ENCODE measurements at regions not wholly inside any gene's neighbourhood (a gene's known extent, or its start where the extent isn't known, plus 50 kb on each side); places are given as distances from the start of the nearest gene placed in this dataset.

- 88% methylated on average over 1 of the region's 5 CpGs for WGBS (ENCODE audit: insufficient coverage)
- peaks cover 62% of the 10 kb centered on the region for H3K4me1 Mint-ChIP-seq
- Histone ChIP-seq H3K27ac (ENCODE audit: low read depth in 1 of 2, low read length in 2 of 2) (no peak overlapping the region), H3K9ac (ENCODE audit: insufficient read depth, low read length, poor library complexity, severe bottlenecking) (no peak overlapping the region), H3K36me3 (replicated peaks in 1 of 2; ENCODE audit: control insufficient read depth in 1 of 2, insufficient read depth in 2 of 2, low read length in 2 of 2) (no peaks in the 10 kb centered on the region), H3K4me1 (ENCODE audit: control insufficient read depth in 1 of 2, insufficient read depth in 2 of 2, low read length in 2 of 2) (peaks cover 63 to 65% of the 10 kb centered on the region in 2 donors), H3K9me3 (replicated peaks in 1 of 2; ENCODE audit: control insufficient read depth in 1 of 2, insufficient read depth in 1 of 2, low read length in 2 of 2) (no peaks in the 10 kb centered on the region), H3K27me3 (ENCODE audit: control insufficient read depth in 2 of 2, insufficient read depth in 2 of 2, low read length in 2 of 2) (no peaks in the 10 kb centered on the region), H3K79me2 (ENCODE audit: insufficient read depth, low read length) (peaks cover 9% of the 10 kb centered on the region), H4K20me1 (ENCODE audit: insufficient read depth, low read length) (no peaks in the 10 kb centered on the region), H3K4me3 (replicated peaks in 1 of 3; ENCODE audit: low read depth in 2 of 3, low read length in 3 of 3) (no peak overlapping the region), H2AFZ (ENCODE audit: insufficient read depth, low read depth, low read length, poor library complexity, severe bottlenecking) (no peak overlapping the region), H3K4me2 (replicated peaks; ENCODE audit: extremely low read depth, low read length, poor library complexity, severe bottlenecking) (no peak overlapping the region)
- no peak for DNase-seq
- no peak for TF ChIP-seq CTCF (IDR thresholded peaks at IDR 0.05)
- peak overlapping the region in 1 of 7 donors; percentile 88 for H3K27ac Mint-ChIP-seq
- intact Hi-C loops (cut with micrococcal nuclease), result loop anchor here (5.0 to 10.0 kb wide), 3 partner anchors 38 to 60 kb away; partner anchors contain the start of gene RTN4 (in 1 of the 2)
- no peak overlapping the region for H3K4me3 Mint-ChIP-seq
- H3K27me3 Mint-ChIP-seq (ENCODE audit: low read depth in 3 of 3), result peaks cover 0 to 2% (median 1%) of the 10 kb centered on the region in 3 donors
- H3K36me3 Mint-ChIP-seq, result no peaks in the 10 kb centered on the region
- no peaks in the 10 kb centered on the region for H3K9me3 Mint-ChIP-seq
Measured at GRCh38 chr2:55114597-55114996, 64.3 kb upstream of the RTN4 start.

DNA sequence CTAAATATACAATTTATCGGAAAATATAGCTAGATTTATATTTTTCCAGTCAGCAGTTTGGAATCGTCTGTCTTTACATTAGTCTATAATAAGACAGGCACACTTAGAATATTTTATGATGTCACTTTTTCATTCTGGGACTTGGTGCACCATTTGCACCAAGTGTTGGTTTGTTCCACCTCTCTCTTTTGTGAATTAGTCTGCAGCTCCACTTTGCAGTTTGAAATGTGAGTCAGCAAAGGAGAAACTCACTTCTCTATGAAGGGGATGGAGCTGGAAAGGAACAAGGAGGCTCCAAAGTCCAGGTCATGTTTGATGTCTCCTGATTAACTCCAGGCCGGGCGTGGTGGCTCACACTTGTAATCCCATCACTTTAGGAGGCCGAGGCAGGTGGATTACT lies 63.8 kb upstream of the RTN4 start:
- H3K9me3 Mint-ChIP-seq, result no peaks in the 10 kb centered on the region
- H4K20me1 ChIP-seq (ENCODE audit: insufficient read depth, low read length), result no peaks in the 10 kb centered on the region
- peak overlapping the region in 1 of 2 donors; percentile 96 for H3K27ac ChIP-seq (ENCODE audit: low read depth in 1 of 2, low read length in 2 of 2)
- peak overlapping the region in 1 of 2 donors; percentile 24 for H3K4me3 Mint-ChIP-seq
- H3K36me3 ChIP-seq (replicated peaks in 1 of 2; ENCODE audit: control insufficient read depth in 1 of 2, insufficient read depth in 2 of 2, low read length in 2 of 2), result no peaks in the 10 kb centered on the region
- intact Hi-C loops (cut with micrococcal nuclease), result loop anchor here (5.0 to 10.0 kb wide), 3 partner anchors 38 to 59 kb away; partner anchors contain the start of gene RTN4 (in 1 of the 2)
- H2AFZ ChIP-seq (ENCODE audit: insufficient read depth, low read depth, low read length, poor library complexity, severe bottlenecking), result no peak overlapping the region
- H3K27me3 ChIP-seq (ENCODE audit: control insufficient read depth in 2 of 2, insufficient read depth in 2 of 2, low read length in 2 of 2), result no peaks in the 10 kb centered on the region
- H3K4me1 Mint-ChIP-seq, result peaks cover 57% of the 10 kb centered on the region
- H3K27ac Mint-ChIP-seq, result peak overlapping the region in 2 of 7 donors; percentile 30 to 88
- H3K4me3 ChIP-seq (replicated peaks in 1 of 3; ENCODE audit: low read depth in 2 of 3, low read length in 3 of 3), result peak overlapping the region in 1 of 3 experiments; percentile 54
- no peak overlapping the region for H3K4me2 ChIP-seq (replicated peaks; ENCODE audit: extremely low read depth, low read length, poor library complexity, severe bottlenecking)
- TF ChIP-seq CTCF (IDR thresholded peaks at IDR 0.05), result no peak
- WGBS (ENCODE audit: insufficient coverage), result no CpG with 5 or more reads among the region's 5 CpGs
- H3K36me3 Mint-ChIP-seq, result no peaks in the 10 kb centered on the region
- H3K79me2 ChIP-seq (ENCODE audit: insufficient read depth, low read length), result peaks cover 9% of the 10 kb centered on the region
- peaks cover 58 to 60% of the 10 kb centered on the region in 2 donors for H3K4me1 ChIP-seq (ENCODE audit: control insufficient read depth in 1 of 2, insufficient read depth in 2 of 2, low read length in 2 of 2)
- peaks cover 0 to 2% (median 1%) of the 10 kb centered on the region in 3 donors for H3K27me3 Mint-ChIP-seq (ENCODE audit: low read depth in 3 of 3)
- H3K9ac ChIP-seq (ENCODE audit: insufficient read depth, low read length, poor library complexity, severe bottlenecking), result no peak overlapping the region
- DNase-seq, result peak in 1 of 3 donors; percentile 24
- H3K9me3 ChIP-seq (replicated peaks in 1 of 2; ENCODE audit: control insufficient read depth in 1 of 2, insufficient read depth in 1 of 2, low read length in 2 of 2), result no peaks in the 10 kb centered on the region
